Liver (tissue), 8 donors: ENCODE measurements at regions not wholly inside any gene's neighbourhood (a gene's known extent, or its start where the extent isn't known, plus 50 kb on each side); places are given as distances from the start of the nearest gene placed in this dataset.

Source experiments
- DNase-seq: peaks from one replicate; pipeline ENCODE4 v3.0.0-alpha.2; 2017; ENCODE audit warnings: low spot score
- H3K27ac ChIP-seq, 2 donors: one replicate each; pipeline ENCODE4 v1.7.0; 2013; ENCODE audit warnings: inconsistent platforms in 2 of 2, low read length in 2 of 2, control low read depth in 1 of 2, low read depth in 1 of 2, mild to moderate bottlenecking in 1 of 2
- H3K27me3 ChIP-seq, 4 donors: one replicate each; pipeline versions ENCODE4 v1.6.1 to v1.7.0; 2013; ENCODE audit warnings: low read length in 3 of 4, inconsistent platforms in 1 of 4, mild to moderate bottlenecking in 1 of 4, moderate library complexity in 1 of 4; ENCODE audit not compliant: control insufficient read depth in 4 of 4, insufficient read depth in 4 of 4
- H3K36me3 ChIP-seq, 4 donors: one replicate each; pipeline versions ENCODE4 v1.6.1 to v1.7.0; 2013; ENCODE audit warnings: low read length in 3 of 4, mild to moderate bottlenecking in 3 of 4, low read depth in 1 of 4, moderate library complexity in 1 of 4; ENCODE audit not compliant: control insufficient read depth in 4 of 4, insufficient read depth in 3 of 4
- H3K4me1 ChIP-seq, 4 donors: one replicate each; pipeline versions ENCODE4 v1.6.1 to v1.7.0; 2013; ENCODE audit warnings: low read length in 3 of 4, mild to moderate bottlenecking in 3 of 4, moderate library complexity in 1 of 4; ENCODE audit not compliant: control insufficient read depth in 4 of 4, insufficient read depth in 4 of 4
- H3K4me3 ChIP-seq, 3 donors: one replicate each; pipeline versions ENCODE4 v1.6.1 to v1.7.0; 2013; ENCODE audit warnings: low read length in 3 of 3, control low read depth in 1 of 3, low read depth in 1 of 3, mild to moderate bottlenecking in 1 of 3
- H3K9ac ChIP-seq, 2 donors: one replicate each; pipeline ENCODE4 v1.7.0; 2013; ENCODE audit warnings: low read length in 2 of 2, mild to moderate bottlenecking in 2 of 2, moderate library complexity in 2 of 2, control low read depth in 1 of 2, low read depth in 1 of 2
- H3K9me3 ChIP-seq, 4 donors: one replicate each; pipeline versions ENCODE4 v1.6.1 to v1.7.0; 2013; ENCODE audit warnings: low read length in 3 of 4; ENCODE audit not compliant: control insufficient read depth in 4 of 4
- ATF3 ChIP-seq: IDR thresholded peaks from 2 replicates; pipeline ENCODE4 v1.6.1; 2016; ENCODE audit warnings: antibody characterized with exemption
- CTCF ChIP-seq: fragments of 150-350 bp; IDR thresholded peaks from 2 replicates; pipeline ENCODE4 v1.5.1; 2017; ENCODE audit warnings: improper control_type of control experiment, low read depth, low read length; ENCODE audit not compliant: missing input control
- EGR1 ChIP-seq, 2 donors: IDR thresholded peaks; 2 replicates each; pipeline ENCODE4 v1.6.1; 2016 to 2018; ENCODE audit warnings: antibody characterized with exemption in 2 of 2, low read depth in 2 of 2
- FOXA2 ChIP-seq: IDR thresholded peaks from 2 replicates; pipeline ENCODE4 v1.6.1; 2016; ENCODE audit warnings: antibody characterized with exemption
- GABPA ChIP-seq, 2 donors: IDR thresholded peaks in 1 of 2; conservative IDR thresholded peaks in 1 of 2; 2 replicates each; pipeline ENCODE4 v1.6.1; 2016; ENCODE audit warnings: antibody characterized with exemption in 2 of 2, mild to moderate bottlenecking in 1 of 2, moderate library complexity in 1 of 2
- HNF4A ChIP-seq, 2 donors: conservative IDR thresholded peaks; 2 replicates each; pipeline ENCODE4 v1.6.1; 2016; ENCODE audit warnings: antibody characterized with exemption in 2 of 2, mild to moderate bottlenecking in 2 of 2
- HNF4G ChIP-seq: IDR thresholded peaks from 2 replicates; pipeline ENCODE4 v1.6.1; 2016; ENCODE audit warnings: antibody characterized with exemption
- JUND ChIP-seq, 2 donors: IDR thresholded peaks; 2 replicates each; pipeline ENCODE4 v1.6.1; 2016; ENCODE audit warnings: antibody characterized with exemption in 2 of 2
- MAX ChIP-seq: IDR thresholded peaks from 2 replicates; pipeline ENCODE4 v1.6.1; 2016; ENCODE audit warnings: antibody characterized with exemption
- REST ChIP-seq: IDR thresholded peaks from 2 replicates; pipeline ENCODE4 v1.6.1; 2016; ENCODE audit warnings: antibody characterized with exemption, mild to moderate bottlenecking
- RXRA ChIP-seq, 2 donors: IDR thresholded peaks; 2 replicates each; pipeline ENCODE4 v1.6.1; 2017 to 2018; ENCODE audit warnings: antibody characterized with exemption in 2 of 2, mild to moderate bottlenecking in 1 of 2
- SP1 ChIP-seq: IDR thresholded peaks from 2 replicates; pipeline ENCODE4 v1.6.1; 2018; ENCODE audit warnings: antibody characterized with exemption, mild to moderate bottlenecking
- ZBTB33 ChIP-seq: IDR thresholded peaks from 2 replicates; pipeline ENCODE4 v1.6.1; 2016; ENCODE audit warnings: antibody characterized with exemption
- WGBS: extraction: QIAGEN DNeasy Blood & Tissue Kit; methylation state at CpG from one replicate; pipeline ENCODE4 v1.1.7; 2013; 5-methylcytosine and 5-hydroxymethylcytosine counted together
- donor health status: healthy.
- donor health status: healthy.
- donor health status: healthy.
- donor health status: healthy.
- donor health status: healthy.

- no peaks in the 10 kb centered on the region for H3K9me3 ChIP-seq
- no peak overlapping the region for H3K4me3 ChIP-seq
- H3K36me3 ChIP-seq, result no peaks in the 10 kb centered on the region
- no peak for DNase-seq
- WGBS, result 52% methylated on average over 6 of the region's 6 CpGs
- H3K9ac ChIP-seq, result no peak overlapping the region
- H3K27me3 ChIP-seq, result no peaks in the 10 kb centered on the region
- no peak overlapping the region for H3K27ac ChIP-seq
- peaks cover 4 to 10% (median 5%) of the 10 kb centered on the region in 4 donors for H3K4me1 ChIP-seq
- TF ChIP-seq RXRA (IDR thresholded peaks at IDR 0.05) (no peak), JUND (IDR thresholded peaks at IDR 0.05) (no peak), GABPA (IDR thresholded peaks at IDR 0.05 in 1 of 2, conservative IDR thresholded peaks at IDR 0.05 in 1 of 2) (no peak), ATF3 (no peak), FOXA2 (no peak)
Observed at GRCh38 chr3:22101351-22101750, 350.3 kb upstream of the ZNF385D start.

GRCh38 chr3:22101811-22102210 lies 350.8 kb upstream of the ZNF385D start:
- no peaks in the 10 kb centered on the region for H3K36me3 ChIP-seq
- no peak overlapping the region for H3K4me3 ChIP-seq
- no peaks in the 10 kb centered on the region for H3K9me3 ChIP-seq
- H3K4me1 ChIP-seq, result peaks cover 4 to 13% (median 9%) of the 10 kb centered on the region in 4 donors
- TF ChIP-seq HNF4G (no peak), FOXA2 (no peak), GABPA (IDR thresholded peaks at IDR 0.05 in 1 of 2, conservative IDR thresholded peaks at IDR 0.05 in 1 of 2) (no peak), SP1 (no peak), ZBTB33 (no peak), EGR1 (IDR thresholded peaks at IDR 0.05; ENCODE audit: low read depth in 2 of 2) (no peak), MAX (no peak), REST (no peak), ATF3 (no peak), CTCF (no peak), HNF4A (conservative IDR thresholded peaks at IDR 0.05) (no peak)
- no peak overlapping the region for H3K27ac ChIP-seq
- no peak for DNase-seq
- no peak overlapping the region for H3K9ac ChIP-seq
- H3K27me3 ChIP-seq, result no peaks in the 10 kb centered on the region
- 92% methylated on average over 1 of the region's 1 CpG for WGBS
